Stimulated activated effector memory CD8-positive, alpha-beta T cell treated with anti-CD3 and anti-CD28 coated beads, Interleukin-12 subunit alpha, Interleukin-12 subunit beta, amount 100 ng/mL, for 72 hours (primary cell): ENCODE measurements at regions not wholly inside any gene's neighbourhood (a gene's known extent, or its start where the extent isn't known, plus 50 kb on each side); places are given as distances from the start of the nearest gene placed in this dataset.
A peak's percentile ranks its signal among the peaks of the same experiment; 100 is the strongest.

Experiments used
- ATAC-seq: fragments of 150-1000 bp; cut with Tn5 transposase; 2 replicates; pipeline ENCODE4 v1.10.0; 2021
- DNase-seq, 2 donors: peaks; one replicate each; pipeline ENCODE4 v3.0.0; 2021 to 2022; ENCODE audit warnings: low spot score in 2 of 2
- H3K27ac Mint-ChIP-seq: one replicate; pipeline ENCODE4 v1.8.0; 2022; ENCODE audit warnings: mild to moderate bottlenecking, mixed read lengths
- H3K36me3 Mint-ChIP-seq: one replicate; pipeline ENCODE4 v1.8.0; 2022; ENCODE audit warnings: mild to moderate bottlenecking, mixed read lengths
- H3K4me1 Mint-ChIP-seq: one replicate; pipeline ENCODE4 v1.8.0; 2022; ENCODE audit warnings: mixed read lengths
- H3K4me3 Mint-ChIP-seq: one replicate; pipeline ENCODE4 v1.8.0; 2022; ENCODE audit warnings: mild to moderate bottlenecking, mixed read lengths
- H3K9me3 Mint-ChIP-seq: one replicate; pipeline ENCODE4 v1.8.0; 2022; ENCODE audit warnings: mixed read lengths

DNA sequence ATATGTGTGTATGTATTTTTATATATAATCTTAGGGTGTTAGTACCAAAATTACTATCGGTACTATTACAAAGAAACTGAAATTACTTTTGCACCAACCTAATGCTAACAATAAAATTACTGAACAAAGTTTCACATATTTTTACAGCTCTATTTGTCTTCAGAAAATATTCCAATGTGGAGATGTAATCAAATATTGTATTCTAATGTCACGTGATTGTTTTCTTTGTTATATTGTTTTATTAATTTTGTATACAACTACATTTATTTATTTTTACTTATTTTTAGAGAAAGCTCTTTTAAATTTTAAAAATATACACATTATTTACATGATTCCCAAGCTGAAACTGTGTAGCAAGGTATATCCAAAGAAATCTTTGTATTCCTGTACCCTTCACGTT is 227.1 kb upstream of the KLF12 start:
- no peaks in the 10 kb centered on the region for H3K36me3 Mint-ChIP-seq
- no peaks in the 10 kb centered on the region for H3K9me3 Mint-ChIP-seq
- no peak overlapping the region for H3K4me3 Mint-ChIP-seq
- DNase-seq, result no peak
- ATAC-seq, result no peak
- H3K27ac Mint-ChIP-seq, result no peak overlapping the region
- no peaks in the 10 kb centered on the region for H3K4me1 Mint-ChIP-seq

DNA sequence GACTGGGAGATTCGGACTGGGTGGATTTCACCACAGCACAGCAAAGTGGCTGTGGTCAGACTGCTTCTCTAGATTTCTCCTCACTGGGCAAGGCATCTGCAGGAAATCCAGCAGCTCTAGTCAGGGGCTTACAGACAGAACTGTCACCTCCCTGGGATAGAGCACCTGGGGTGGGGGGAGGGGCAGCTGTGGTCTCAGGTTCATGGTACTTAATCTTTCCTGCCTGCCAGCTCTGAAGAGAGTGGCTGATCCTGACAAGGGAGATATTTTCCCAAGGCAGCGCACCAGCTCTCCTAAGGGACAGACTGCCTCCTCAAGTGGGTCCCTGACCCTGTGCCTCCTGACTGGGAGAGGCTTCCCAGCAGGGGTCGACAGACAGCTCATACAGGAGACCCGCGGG is 212.8 kb upstream of the KLF12 start:
- H3K4me3 Mint-ChIP-seq, result no peak overlapping the region
- no peak overlapping the region for H3K27ac Mint-ChIP-seq
- DNase-seq (no peak), ATAC-seq (no peak)
- H3K4me1 Mint-ChIP-seq, result peaks cover 6% of the 10 kb centered on the region
- peaks cover 16% of the 10 kb centered on the region for H3K9me3 Mint-ChIP-seq
- no peaks in the 10 kb centered on the region for H3K36me3 Mint-ChIP-seq

DNA sequence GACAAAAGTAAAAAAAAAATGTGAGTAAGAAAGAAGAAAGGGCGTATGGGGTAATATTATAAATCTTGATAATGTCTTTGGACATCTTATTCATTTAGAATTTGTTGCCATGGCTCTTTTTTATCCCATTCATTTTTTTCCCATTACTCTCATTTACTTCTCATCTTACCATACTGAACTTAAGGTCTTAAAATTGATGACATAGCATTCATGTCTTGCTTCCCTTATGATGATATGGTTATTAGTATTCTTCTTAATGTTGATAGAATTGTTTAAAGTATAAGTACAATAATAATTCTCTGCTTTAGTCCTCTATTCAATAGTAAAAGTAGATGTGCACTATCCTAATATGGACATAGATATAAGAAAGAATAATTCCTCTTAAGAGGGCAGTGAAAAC is 204.1 kb upstream of the KLF12 start:
- H3K36me3 Mint-ChIP-seq, result no peaks in the 10 kb centered on the region
- H3K27ac Mint-ChIP-seq, result no peak overlapping the region
- no peak for DNase-seq
- H3K4me1 Mint-ChIP-seq, result peaks cover 2% of the 10 kb centered on the region
- peaks cover 6% of the 10 kb centered on the region for H3K9me3 Mint-ChIP-seq
- no peak for ATAC-seq
- no peak overlapping the region for H3K4me3 Mint-ChIP-seq

DNA sequence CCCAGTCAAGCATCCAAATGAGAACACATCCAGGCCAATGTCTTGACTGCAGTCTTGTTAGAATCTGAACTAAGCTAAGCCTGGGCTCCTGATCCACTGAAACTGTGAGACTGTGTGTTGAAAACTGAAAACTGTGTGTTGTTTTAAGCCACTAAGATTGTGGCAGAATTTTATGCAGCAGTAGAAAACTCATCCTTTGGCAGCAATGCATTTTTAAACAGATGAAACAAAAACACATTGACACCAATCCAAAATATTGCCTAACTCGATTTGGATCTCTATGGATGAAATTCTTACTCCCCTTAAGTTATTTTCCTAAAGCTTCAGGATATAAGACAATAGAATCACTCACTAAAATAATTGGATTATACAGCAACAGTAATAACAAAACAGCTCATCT is 202.3 kb upstream of the KLF12 start:
- no peaks in the 10 kb centered on the region for H3K9me3 Mint-ChIP-seq
- DNase-seq, result no peak
- ATAC-seq, result no peak
- no peak overlapping the region for H3K27ac Mint-ChIP-seq
- no peaks in the 10 kb centered on the region for H3K4me1 Mint-ChIP-seq
- no peaks in the 10 kb centered on the region for H3K36me3 Mint-ChIP-seq
- H3K4me3 Mint-ChIP-seq, result no peak overlapping the region

DNA sequence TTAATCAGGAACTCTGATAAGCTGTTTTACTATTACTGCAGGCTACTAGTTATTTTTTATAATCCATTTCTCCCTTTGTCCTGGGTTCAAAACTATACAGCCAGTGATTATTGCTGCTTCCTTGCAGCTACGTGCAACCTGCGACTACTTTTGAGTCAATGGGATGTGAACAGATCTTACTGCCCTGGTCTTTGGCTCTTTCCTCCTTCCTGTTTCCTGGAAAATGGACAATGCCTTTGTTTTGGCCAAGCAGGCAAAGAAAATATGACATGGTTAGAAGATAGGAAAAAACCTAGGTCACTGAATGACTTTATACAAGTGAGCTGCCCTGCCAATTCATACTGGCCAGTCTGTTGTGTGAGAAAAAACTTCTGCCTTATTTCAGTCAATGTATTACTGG is 201.2 kb upstream of the KLF12 start:
- H3K4me1 Mint-ChIP-seq, result no peaks in the 10 kb centered on the region
- no peak overlapping the region for H3K4me3 Mint-ChIP-seq
- DNase-seq, result no peak
- H3K9me3 Mint-ChIP-seq, result no peaks in the 10 kb centered on the region
- no peaks in the 10 kb centered on the region for H3K36me3 Mint-ChIP-seq
- H3K27ac Mint-ChIP-seq, result no peak overlapping the region
- no peak for ATAC-seq

DNA sequence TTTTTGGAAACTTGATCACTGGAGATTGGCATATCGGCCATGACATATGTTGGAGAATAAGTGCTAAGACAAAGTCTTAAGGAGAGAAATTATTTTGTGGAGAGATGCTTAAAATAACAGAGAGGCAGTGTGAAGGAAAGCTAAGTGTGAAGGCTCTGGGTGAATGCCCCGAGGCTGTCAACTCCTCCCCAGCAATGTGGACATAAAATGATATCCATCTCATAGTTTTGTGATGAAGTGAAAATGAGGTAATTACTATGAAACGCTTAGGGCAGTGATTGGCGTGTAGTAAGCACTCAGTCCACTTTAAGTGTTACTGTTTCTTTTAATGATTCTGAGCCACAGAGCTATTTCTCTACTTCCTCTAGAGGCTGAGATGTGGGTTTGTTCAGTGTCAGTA is 195.8 kb upstream of the KLF12 start:
- Mint-ChIP-seq H3K4me1 (no peaks in the 10 kb centered on the region), H3K36me3 (no peaks in the 10 kb centered on the region), H3K9me3 (no peaks in the 10 kb centered on the region), H3K27ac (no peak overlapping the region), H3K4me3 (no peak overlapping the region)
- DNase-seq (no peak), ATAC-seq (no peak)

DNA sequence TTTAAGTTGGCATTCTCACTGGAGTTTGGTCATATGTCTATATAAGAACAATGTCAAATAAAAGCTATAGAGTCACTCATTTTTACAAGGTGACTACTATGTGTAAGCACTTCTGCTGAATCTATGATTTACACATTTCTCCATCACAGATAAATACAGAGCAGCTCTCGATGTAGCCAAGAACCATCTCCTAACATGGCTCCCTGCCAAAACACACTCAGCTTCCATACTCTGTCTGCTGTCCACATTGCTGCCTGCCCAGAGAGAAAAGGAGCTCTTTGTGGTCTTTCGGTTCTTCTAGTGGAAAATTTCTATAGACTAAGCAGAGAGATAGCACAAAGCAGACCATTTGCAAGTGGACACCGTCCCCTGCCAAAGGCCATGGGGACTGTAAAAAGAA is 190.9 kb upstream of the KLF12 start:
- DNase-seq, result no peak
- H3K9me3 Mint-ChIP-seq, result no peaks in the 10 kb centered on the region
- H3K27ac Mint-ChIP-seq, result no peak overlapping the region
- no peaks in the 10 kb centered on the region for H3K36me3 Mint-ChIP-seq
- no peaks in the 10 kb centered on the region for H3K4me1 Mint-ChIP-seq
- ATAC-seq, result no peak
- H3K4me3 Mint-ChIP-seq, result no peak overlapping the region

DNA sequence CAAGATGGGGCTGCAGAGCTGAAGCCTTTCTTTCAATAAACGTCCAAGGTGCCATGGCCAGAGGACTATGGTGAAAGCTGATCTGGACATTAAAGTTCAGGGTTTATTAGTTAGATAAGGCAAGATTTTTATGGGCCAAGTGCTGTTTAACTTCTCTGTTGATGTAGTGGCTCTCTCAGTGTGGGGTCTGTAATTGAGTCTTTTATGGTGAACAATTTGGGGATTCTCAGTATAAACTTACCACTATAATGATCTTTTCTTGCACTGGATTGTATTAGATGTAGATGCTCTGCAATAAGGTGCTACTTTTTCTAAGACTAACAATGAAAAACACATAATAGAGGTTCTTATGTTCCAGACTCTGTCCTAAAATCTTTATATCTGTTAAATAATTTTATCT is 190.1 kb upstream of the KLF12 start:
- no peak for ATAC-seq
- no peak overlapping the region for H3K27ac Mint-ChIP-seq
- H3K4me3 Mint-ChIP-seq, result no peak overlapping the region
- DNase-seq, result no peak
- no peaks in the 10 kb centered on the region for H3K4me1 Mint-ChIP-seq
- no peaks in the 10 kb centered on the region for H3K9me3 Mint-ChIP-seq
- no peaks in the 10 kb centered on the region for H3K36me3 Mint-ChIP-seq

DNA sequence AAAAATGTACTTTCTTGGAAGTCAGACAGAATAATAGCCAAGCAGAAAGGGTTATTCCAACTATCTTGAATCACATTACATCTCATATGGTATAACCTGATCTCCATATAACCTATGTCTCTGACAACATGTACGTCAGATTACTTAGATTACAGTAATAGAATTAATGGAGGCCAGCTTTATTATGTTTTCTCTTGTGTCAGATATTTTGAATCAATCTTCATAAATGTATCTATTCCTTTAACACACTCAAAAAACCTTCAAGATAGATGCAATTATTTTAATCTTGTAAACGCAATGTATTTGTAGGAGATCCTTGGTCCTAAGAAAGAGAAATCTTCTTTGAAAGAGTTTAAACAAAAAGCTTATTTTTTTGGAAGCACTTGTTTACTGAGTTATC is 188.4 kb upstream of the KLF12 start:
- H3K27ac Mint-ChIP-seq, result no peak overlapping the region
- ATAC-seq, result no peak

DNA sequence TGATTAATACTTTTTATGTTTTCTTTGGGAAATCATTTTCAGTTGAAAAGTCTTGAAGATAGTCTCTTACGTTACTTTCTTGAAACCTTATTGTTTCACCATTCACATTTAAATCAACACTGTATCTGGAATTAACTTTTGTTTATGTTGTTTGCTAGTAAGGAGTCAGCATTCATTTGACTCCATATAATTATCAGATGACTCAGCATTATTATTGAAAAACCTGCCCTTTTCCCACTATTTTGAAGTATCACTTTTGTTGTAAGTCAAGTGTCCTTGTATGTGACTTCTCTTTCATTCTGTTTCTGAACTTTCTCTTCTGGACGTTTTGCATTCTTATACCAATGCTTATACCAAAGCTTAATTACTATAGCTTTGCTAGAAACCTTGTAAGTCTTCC is 186.1 kb upstream of the KLF12 start:
- Mint-ChIP-seq H3K36me3 (no peaks in the 10 kb centered on the region), H3K9me3 (no peaks in the 10 kb centered on the region)

More for the DNA sequence above, 188.4 kb upstream of the KLF12 start:
- Mint-ChIP-seq H3K4me3 (no peak overlapping the region), H3K4me1 (no peaks in the 10 kb centered on the region), H3K9me3 (no peaks in the 10 kb centered on the region), H3K36me3 (no peaks in the 10 kb centered on the region)
- DNase-seq, result no peak

DNA sequence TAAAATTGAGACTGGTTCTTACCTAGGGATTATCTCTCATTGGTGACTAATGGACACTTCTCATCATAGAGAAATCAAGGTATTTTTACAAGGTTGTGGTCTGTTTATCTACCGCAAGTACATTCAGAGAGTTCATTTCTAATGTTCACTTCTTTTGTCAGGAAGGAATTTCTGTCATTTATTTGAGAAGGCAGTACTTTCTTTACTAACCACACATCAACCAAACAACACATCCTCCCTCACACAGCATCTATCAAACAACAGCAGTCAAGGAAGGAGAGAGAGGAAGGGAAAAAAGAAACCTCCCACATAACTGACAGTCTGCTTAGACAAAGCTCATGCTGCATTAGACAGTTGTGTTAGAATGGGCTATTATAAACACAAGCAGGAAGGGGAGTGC is 182.3 kb upstream of the KLF12 start:
- no peak overlapping the region for H3K4me3 Mint-ChIP-seq
- peaks cover 4% of the 10 kb centered on the region for H3K9me3 Mint-ChIP-seq
- ATAC-seq (peak; percentile 8), DNase-seq (no peak)
- H3K36me3 Mint-ChIP-seq, result no peaks in the 10 kb centered on the region
- H3K27ac Mint-ChIP-seq, result no peak overlapping the region
- peaks cover 6% of the 10 kb centered on the region for H3K4me1 Mint-ChIP-seq

More for the DNA sequence above, 186.1 kb upstream of the KLF12 start:
- DNase-seq, result no peak
- H3K4me1 Mint-ChIP-seq, result peaks cover 6% of the 10 kb centered on the region
- H3K4me3 Mint-ChIP-seq, result no peak overlapping the region
- ATAC-seq, result no peak
- H3K27ac Mint-ChIP-seq, result no peak overlapping the region

DNA sequence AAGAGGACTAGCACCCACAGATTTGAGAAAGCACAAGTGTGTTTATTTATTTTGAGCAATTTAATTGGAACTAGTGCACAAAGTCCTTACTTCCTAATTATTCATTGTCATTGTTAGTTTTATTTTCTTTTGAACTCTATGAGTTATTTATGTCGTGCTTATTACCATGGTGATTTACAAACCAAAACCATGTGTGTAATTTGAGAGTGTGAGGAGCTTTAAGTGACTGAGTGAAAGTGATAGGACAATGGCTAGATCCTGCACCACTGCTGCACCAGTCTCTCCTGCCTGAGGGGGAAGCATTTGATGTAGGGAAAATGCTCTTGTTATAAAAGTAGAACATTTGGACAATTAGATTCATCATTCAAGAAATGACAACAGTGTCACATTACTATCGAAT is 172.3 kb upstream of the KLF12 start:
- Mint-ChIP-seq H3K4me3 (no peak overlapping the region), H3K36me3 (no peaks in the 10 kb centered on the region), H3K9me3 (peaks cover 6% of the 10 kb centered on the region), H3K27ac (no peak overlapping the region), H3K4me1 (no peaks in the 10 kb centered on the region)
- ATAC-seq (no peak), DNase-seq (no peak)

DNA sequence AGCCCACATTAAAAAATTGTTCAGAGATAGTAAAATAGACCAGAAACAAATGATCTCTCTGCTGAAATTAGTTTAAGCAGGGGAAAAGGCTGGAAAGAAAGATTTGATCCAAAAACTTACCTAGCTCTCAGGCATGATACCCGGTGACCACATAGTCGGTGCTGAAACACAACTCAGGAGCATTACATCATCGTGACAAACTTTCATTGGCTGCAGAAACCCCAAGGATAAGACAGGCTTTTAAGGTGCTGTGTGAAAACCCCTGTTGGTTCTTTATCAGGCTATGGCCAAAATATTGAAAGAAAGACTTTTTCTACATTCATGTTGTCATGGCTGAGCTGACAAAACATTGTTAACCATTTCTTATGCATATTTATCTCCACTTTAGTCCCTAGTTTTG is 171.7 kb upstream of the KLF12 start:
- DNase-seq, result no peak
- Mint-ChIP-seq H3K9me3 (peaks cover 6% of the 10 kb centered on the region), H3K4me3 (no peak overlapping the region), H3K27ac (no peak overlapping the region), H3K36me3 (no peaks in the 10 kb centered on the region), H3K4me1 (no peaks in the 10 kb centered on the region)
- no peak for ATAC-seq

DNA sequence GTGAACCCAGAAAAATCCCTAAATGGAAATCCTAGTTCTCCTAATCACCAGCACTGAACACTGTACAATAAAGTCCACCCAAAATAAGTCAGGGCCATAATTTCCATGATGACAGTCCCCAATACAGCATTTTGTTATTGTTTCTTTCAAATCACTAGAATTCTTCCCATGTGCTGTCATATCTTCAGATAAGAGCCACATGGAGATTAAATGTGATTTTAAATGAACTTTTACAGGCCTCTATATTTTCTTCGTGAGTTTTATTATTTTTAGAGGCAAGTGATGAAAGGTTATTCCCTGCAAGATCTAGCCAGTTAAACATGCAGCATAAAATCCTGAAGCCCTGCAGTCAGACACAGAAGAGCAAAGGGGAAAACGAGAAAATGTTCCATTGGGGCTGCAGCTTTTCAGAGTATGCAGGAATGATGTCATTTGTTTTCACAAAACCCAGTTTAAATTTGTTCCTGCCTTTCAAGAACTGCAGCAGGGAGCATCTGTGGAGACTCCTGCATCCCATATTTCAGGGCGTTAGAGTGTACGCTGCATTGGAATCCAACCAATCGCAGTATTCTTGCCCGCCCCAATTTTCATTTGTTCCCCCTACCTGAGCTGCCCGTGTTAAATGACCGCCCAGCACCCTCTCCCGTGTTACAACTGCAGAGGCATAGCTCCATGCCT is 167.2 kb upstream of the KLF12 start:
- DNase-seq (no peak), ATAC-seq (no peak)
- Mint-ChIP-seq H3K27ac (no peak overlapping the region), H3K9me3 (no peaks in the 10 kb centered on the region), H3K4me1 (no peaks in the 10 kb centered on the region), H3K36me3 (no peaks in the 10 kb centered on the region), H3K4me3 (no peak overlapping the region)

DNA sequence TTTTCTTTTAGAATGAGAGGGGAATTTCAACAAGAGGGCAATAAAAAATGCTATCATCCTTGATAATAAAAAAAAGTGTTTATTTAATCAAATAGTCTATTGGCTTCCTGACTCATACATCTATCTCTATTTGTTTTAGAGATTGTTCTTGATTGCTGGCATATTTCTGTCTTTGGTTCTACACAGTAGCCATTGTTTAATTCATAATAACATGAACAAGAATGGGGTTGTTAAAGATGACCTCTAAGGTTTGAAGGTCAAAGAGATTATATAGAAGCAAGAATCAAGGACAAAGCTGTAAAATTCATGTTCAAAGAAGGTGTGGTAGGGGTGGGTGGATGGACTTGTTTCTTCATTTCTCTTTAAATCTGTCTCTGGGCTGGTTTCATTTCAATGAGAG is 166.0 kb upstream of the KLF12 start:
- DNase-seq, result no peak
- Mint-ChIP-seq H3K9me3 (no peaks in the 10 kb centered on the region), H3K4me3 (no peak overlapping the region), H3K4me1 (no peaks in the 10 kb centered on the region), H3K27ac (no peak overlapping the region), H3K36me3 (no peaks in the 10 kb centered on the region)
- ATAC-seq, result no peak

DNA sequence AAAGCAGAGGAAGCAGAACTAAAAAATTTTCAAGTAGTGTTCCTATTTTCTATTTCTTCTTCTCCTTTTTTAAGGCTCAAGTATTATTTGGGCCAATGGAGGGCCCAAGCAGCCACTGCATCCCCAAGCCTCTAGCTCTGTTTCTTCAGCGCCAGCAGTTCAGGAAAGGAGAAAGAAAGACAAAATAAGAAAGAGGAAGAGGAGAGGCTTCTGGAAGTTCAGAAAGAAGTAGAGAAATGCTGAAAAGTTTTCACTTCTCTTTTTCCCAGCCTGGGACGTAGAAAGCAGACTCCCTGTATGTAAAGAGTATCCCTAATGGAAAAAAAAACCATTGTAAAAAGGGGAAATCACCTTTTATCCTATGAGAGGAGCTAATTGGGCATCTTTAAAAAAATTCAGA is 165.5 kb upstream of the KLF12 start:
- H3K36me3 Mint-ChIP-seq, result no peaks in the 10 kb centered on the region
- no peaks in the 10 kb centered on the region for H3K4me1 Mint-ChIP-seq
- ATAC-seq, result no peak
- DNase-seq, result no peak
- no peak overlapping the region for H3K4me3 Mint-ChIP-seq
- no peaks in the 10 kb centered on the region for H3K9me3 Mint-ChIP-seq
- no peak overlapping the region for H3K27ac Mint-ChIP-seq

DNA sequence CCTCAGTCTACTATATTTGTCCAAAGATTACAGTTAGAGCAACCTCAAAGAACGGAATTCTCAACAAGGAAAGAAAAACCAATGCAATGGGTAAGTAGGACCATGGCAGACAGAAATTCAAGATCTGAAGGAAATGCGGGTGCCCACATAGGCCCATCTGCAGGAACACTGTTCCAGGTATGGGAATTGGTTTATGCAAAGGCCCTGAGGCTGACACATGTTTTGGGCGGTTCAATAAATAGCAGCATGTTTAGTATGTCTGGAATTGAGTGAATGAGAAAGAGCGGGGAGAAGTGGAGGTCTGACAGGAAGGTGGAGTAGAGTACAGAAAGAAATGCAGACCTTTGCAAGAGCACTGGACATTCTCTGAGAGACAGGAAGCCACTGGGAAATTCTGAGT is 164.7 kb upstream of the KLF12 start:
- no peaks in the 10 kb centered on the region for H3K9me3 Mint-ChIP-seq
- ATAC-seq (no peak), DNase-seq (no peak)
- H3K4me3 Mint-ChIP-seq, result no peak overlapping the region
- no peaks in the 10 kb centered on the region for H3K36me3 Mint-ChIP-seq
- no peak overlapping the region for H3K27ac Mint-ChIP-seq
- H3K4me1 Mint-ChIP-seq, result no peaks in the 10 kb centered on the region
